SK-N-SH (cell line): ENCODE measurements at regions not wholly inside any gene's neighbourhood (a gene's known extent, or its start where the extent isn't known, plus 50 kb on each side); places are given as distances from the start of the nearest gene placed in this dataset.

Experiments used
- PBX3 ChIP-seq: IDR thresholded peaks from 2 replicates; pipeline ENCODE4; 2012
- RAD21 ChIP-seq: IDR thresholded peaks from 2 replicates; pipeline ENCODE4 v1.6.1; 2012; ENCODE audit warnings: mild to moderate bottlenecking, low read length
- ZBTB33 ChIP-seq: IDR thresholded peaks from 2 replicates; pipeline ENCODE4 v1.4.0; 2012; ENCODE audit warnings: low read depth, borderline replicate concordance
- TF ChIP-seq, protein P1 (sequence below): fragments of 200-600 bp; sonication (generic); IDR thresholded peaks from 2 replicates; pipeline ENCODE4 v1.6.1; 2017; ENCODE audit warnings: antibody characterized with exemption, mild to moderate bottlenecking, moderate library complexity
- TF ChIP-seq, protein P2 (sequence below): IDR thresholded peaks from 2 replicates; pipeline ENCODE4 v1.6.1; 2012; ENCODE audit warnings: mild to moderate bottlenecking, low read depth, low read length, moderate library complexity

DNA sequence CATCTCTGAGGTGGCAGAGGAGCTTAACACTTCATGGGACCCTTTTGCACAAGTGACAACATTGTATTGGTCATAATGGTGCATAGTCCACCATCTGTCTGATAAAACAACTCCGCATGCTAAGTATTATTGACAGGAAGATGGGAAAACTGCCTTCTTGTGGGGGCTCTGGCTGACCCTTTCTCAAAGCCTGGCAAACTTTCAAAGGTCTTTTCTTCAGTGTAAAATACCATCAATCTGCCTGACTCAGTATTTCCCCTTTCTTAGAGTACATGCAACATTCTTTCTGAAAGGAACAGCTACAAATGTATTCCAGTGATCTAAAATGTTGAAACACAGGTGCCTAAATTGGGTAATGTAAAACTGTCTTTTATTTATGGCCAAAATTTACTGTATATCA lies 89.1 kb downstream of the NAA11 start:
- no peak for TF ChIP-seq ZBTB33
- TF ChIP-seq RAD21 = no peak
- TF ChIP-seq, protein P1, sequence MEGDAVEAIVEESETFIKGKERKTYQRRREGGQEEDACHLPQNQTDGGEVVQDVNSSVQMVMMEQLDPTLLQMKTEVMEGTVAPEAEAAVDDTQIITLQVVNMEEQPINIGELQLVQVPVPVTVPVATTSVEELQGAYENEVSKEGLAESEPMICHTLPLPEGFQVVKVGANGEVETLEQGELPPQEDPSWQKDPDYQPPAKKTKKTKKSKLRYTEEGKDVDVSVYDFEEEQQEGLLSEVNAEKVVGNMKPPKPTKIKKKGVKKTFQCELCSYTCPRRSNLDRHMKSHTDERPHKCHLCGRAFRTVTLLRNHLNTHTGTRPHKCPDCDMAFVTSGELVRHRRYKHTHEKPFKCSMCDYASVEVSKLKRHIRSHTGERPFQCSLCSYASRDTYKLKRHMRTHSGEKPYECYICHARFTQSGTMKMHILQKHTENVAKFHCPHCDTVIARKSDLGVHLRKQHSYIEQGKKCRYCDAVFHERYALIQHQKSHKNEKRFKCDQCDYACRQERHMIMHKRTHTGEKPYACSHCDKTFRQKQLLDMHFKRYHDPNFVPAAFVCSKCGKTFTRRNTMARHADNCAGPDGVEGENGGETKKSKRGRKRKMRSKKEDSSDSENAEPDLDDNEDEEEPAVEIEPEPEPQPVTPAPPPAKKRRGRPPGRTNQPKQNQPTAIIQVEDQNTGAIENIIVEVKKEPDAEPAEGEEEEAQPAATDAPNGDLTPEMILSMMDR = no peak
- TF ChIP-seq, protein P2, sequence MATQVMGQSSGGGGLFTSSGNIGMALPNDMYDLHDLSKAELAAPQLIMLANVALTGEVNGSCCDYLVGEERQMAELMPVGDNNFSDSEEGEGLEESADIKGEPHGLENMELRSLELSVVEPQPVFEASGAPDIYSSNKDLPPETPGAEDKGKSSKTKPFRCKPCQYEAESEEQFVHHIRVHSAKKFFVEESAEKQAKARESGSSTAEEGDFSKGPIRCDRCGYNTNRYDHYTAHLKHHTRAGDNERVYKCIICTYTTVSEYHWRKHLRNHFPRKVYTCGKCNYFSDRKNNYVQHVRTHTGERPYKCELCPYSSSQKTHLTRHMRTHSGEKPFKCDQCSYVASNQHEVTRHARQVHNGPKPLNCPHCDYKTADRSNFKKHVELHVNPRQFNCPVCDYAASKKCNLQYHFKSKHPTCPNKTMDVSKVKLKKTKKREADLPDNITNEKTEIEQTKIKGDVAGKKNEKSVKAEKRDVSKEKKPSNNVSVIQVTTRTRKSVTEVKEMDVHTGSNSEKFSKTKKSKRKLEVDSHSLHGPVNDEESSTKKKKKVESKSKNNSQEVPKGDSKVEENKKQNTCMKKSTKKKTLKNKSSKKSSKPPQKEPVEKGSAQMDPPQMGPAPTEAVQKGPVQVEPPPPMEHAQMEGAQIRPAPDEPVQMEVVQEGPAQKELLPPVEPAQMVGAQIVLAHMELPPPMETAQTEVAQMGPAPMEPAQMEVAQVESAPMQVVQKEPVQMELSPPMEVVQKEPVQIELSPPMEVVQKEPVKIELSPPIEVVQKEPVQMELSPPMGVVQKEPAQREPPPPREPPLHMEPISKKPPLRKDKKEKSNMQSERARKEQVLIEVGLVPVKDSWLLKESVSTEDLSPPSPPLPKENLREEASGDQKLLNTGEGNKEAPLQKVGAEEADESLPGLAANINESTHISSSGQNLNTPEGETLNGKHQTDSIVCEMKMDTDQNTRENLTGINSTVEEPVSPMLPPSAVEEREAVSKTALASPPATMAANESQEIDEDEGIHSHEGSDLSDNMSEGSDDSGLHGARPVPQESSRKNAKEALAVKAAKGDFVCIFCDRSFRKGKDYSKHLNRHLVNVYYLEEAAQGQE = no peak
- TF ChIP-seq PBX3 = no peak
